ENCODE measurements at regions not wholly inside any gene's neighbourhood (a gene's known extent, or its start where the extent isn't known, plus 50 kb on each side); places are given as distances from the start of the nearest gene placed in this dataset.

- DNase-seq = no peak
- TF ChIP-seq, protein P1, sequence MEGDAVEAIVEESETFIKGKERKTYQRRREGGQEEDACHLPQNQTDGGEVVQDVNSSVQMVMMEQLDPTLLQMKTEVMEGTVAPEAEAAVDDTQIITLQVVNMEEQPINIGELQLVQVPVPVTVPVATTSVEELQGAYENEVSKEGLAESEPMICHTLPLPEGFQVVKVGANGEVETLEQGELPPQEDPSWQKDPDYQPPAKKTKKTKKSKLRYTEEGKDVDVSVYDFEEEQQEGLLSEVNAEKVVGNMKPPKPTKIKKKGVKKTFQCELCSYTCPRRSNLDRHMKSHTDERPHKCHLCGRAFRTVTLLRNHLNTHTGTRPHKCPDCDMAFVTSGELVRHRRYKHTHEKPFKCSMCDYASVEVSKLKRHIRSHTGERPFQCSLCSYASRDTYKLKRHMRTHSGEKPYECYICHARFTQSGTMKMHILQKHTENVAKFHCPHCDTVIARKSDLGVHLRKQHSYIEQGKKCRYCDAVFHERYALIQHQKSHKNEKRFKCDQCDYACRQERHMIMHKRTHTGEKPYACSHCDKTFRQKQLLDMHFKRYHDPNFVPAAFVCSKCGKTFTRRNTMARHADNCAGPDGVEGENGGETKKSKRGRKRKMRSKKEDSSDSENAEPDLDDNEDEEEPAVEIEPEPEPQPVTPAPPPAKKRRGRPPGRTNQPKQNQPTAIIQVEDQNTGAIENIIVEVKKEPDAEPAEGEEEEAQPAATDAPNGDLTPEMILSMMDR (IDR thresholded peaks at IDR 0.05; ENCODE audit: unreplicated experiment) = no peak
- Mint-ChIP-seq H3K36me3 (ENCODE audit: insufficient read depth, unreplicated experiment) (no peaks in the 10 kb centered on the region), H3K4me1 (ENCODE audit: low read depth, unreplicated experiment) (no peaks in the 10 kb centered on the region), H3K27ac (ENCODE audit: unreplicated experiment) (no peak overlapping the region), H3K9me3 (ENCODE audit: low read depth, unreplicated experiment) (no peaks in the 10 kb centered on the region), H3K27me3 (ENCODE audit: unreplicated experiment) (no peaks in the 10 kb centered on the region), H3K4me3 (ENCODE audit: low read depth, unreplicated experiment) (no peak overlapping the region)
- CTCF ChIA-PET = interaction anchor here (0.6 kb wide), 1 partner anchor 707 kb away, joined by 3 read pairs; no protein-coding TSS in a partner anchor
- intact Hi-C loops (cut with micrococcal nuclease; ENCODE audit: unreplicated experiment) = no loop called here
- no TSS peak for BruUV-seq (replicated peaks)
These were observed 70.6 kb upstream of the SOX4 start for GRCh38 chr6:21522797-21523456.

GRCh38 chr6:21523652-21524051 lies 69.9 kb upstream of the SOX4 start:
- Mint-ChIP-seq H3K27ac (ENCODE audit: unreplicated experiment) (no peak overlapping the region), H3K36me3 (ENCODE audit: insufficient read depth, unreplicated experiment) (no peaks in the 10 kb centered on the region), H3K4me3 (ENCODE audit: low read depth, unreplicated experiment) (no peak overlapping the region), H3K4me1 (ENCODE audit: low read depth, unreplicated experiment) (no peaks in the 10 kb centered on the region), H3K9me3 (ENCODE audit: low read depth, unreplicated experiment) (no peaks in the 10 kb centered on the region), H3K27me3 (ENCODE audit: unreplicated experiment) (no peaks in the 10 kb centered on the region)
- DNase-seq = no peak
- CTCF ChIA-PET = interaction anchor here (0.6 kb wide), 1 partner anchor 708 kb away, joined by 3 read pairs; no protein-coding TSS in a partner anchor
- intact Hi-C loops (cut with micrococcal nuclease; ENCODE audit: unreplicated experiment) = no loop called here
- BruUV-seq (replicated peaks) = no TSS peak
- TF ChIP-seq, protein P1 (IDR thresholded peaks at IDR 0.05; ENCODE audit: unreplicated experiment) = no peak

GRCh38 chr6:21524201-21524600 lies 69.3 kb upstream of the SOX4 start:
- Mint-ChIP-seq H3K9me3 (ENCODE audit: low read depth, unreplicated experiment) (no peaks in the 10 kb centered on the region), H3K4me1 (ENCODE audit: low read depth, unreplicated experiment) (no peaks in the 10 kb centered on the region), H3K4me3 (ENCODE audit: low read depth, unreplicated experiment) (no peak overlapping the region), H3K36me3 (ENCODE audit: insufficient read depth, unreplicated experiment) (no peaks in the 10 kb centered on the region), H3K27ac (ENCODE audit: unreplicated experiment) (no peak overlapping the region), H3K27me3 (ENCODE audit: unreplicated experiment) (no peaks in the 10 kb centered on the region)
- intact Hi-C loops (cut with micrococcal nuclease; ENCODE audit: unreplicated experiment) = no loop called here
- CTCF ChIA-PET = no interaction called here
- DNase-seq = no peak
- no TSS peak for BruUV-seq (replicated peaks)
- TF ChIP-seq, protein P1 (IDR thresholded peaks at IDR 0.05; ENCODE audit: unreplicated experiment) = no peak

DNA sequence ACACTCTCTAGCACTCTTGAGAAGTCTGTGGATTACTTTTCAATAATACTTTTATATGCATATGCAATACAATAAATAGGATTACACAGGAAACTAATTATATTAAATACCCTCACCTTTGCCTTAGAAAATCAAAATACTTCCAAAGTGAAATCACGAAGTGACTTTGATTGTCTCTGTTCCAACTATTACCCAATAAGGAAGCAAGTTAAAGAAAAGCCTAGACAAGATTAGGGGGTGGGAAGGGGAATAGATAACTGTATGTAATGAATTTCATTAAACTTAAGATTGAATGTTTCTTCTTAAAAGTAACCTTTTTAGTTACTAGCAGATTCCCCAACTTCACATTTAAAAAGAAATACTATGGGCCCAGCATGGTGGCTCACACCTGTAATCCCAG lies 66.6 kb upstream of the SOX4 start:
- Mint-ChIP-seq H3K27ac (ENCODE audit: unreplicated experiment) (no peak overlapping the region), H3K27me3 (ENCODE audit: unreplicated experiment) (no peaks in the 10 kb centered on the region), H3K4me1 (ENCODE audit: low read depth, unreplicated experiment) (no peaks in the 10 kb centered on the region), H3K9me3 (ENCODE audit: low read depth, unreplicated experiment) (no peaks in the 10 kb centered on the region), H3K4me3 (ENCODE audit: low read depth, unreplicated experiment) (no peak overlapping the region), H3K36me3 (ENCODE audit: insufficient read depth, unreplicated experiment) (no peaks in the 10 kb centered on the region)
- CTCF ChIA-PET = interaction anchor here (0.7 to 1.0 kb wide), 2 partner anchors 11 to 304 kb away, joined by 3 to 4 read pairs; no protein-coding TSS in a partner anchor
- intact Hi-C loops (cut with micrococcal nuclease; ENCODE audit: unreplicated experiment) = no loop called here
- TF ChIP-seq, protein P1 (IDR thresholded peaks at IDR 0.05; ENCODE audit: unreplicated experiment) = no peak
- BruUV-seq (replicated peaks) = no TSS peak
- no peak for DNase-seq
